SK-N-SH treated with all-trans-retinoic acid at 6 μM for 48 hours (cell line): ENCODE measurements at regions not wholly inside any gene's neighbourhood (a gene's known extent, or its start where the extent isn't known, plus 50 kb on each side); places are given as distances from the start of the nearest gene placed in this dataset.

Experiments used
- ZFP30 ChIP-seq: fragments of 450-650 bp; formaldehyde crosslinking; IDR thresholded peaks from 2 replicates; pipeline ENCODE4 v1.5.0; 2022; ENCODE audit warnings: mild to moderate bottlenecking, moderate library complexity
- TF ChIP-seq, protein P1 (sequence below): fragments of 250-450 bp; sonication (Bioruptor Pico); IDR thresholded peaks from 2 replicates; pipeline ENCODE4 v1.5.1; 2020; ENCODE audit warnings: low read depth, mild to moderate bottlenecking, moderate library complexity

- TF ChIP-seq, protein P1, sequence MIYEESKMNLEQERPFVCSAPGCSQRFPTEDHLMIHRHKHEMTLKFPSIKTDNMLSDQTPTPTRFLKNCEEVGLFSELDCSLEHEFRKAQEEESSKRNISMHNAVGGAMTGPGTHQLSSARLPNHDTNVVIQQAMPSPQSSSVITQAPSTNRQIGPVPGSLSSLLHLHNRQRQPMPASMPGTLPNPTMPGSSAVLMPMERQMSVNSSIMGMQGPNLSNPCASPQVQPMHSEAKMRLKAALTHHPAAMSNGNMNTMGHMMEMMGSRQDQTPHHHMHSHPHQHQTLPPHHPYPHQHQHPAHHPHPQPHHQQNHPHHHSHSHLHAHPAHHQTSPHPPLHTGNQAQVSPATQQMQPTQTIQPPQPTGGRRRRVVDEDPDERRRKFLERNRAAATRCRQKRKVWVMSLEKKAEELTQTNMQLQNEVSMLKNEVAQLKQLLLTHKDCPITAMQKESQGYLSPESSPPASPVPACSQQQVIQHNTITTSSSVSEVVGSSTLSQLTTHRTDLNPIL (CRISPR knock-in tag): no peak
- no peak for TF ChIP-seq ZFP30 (CRISPR knock-in tag)
Observed at GRCh38 chr2:17208511-17208910, 309.7 kb downstream of the RAD51AP2 start.
